IMR-90 (cell line): ENCODE measurements at regions not wholly inside any gene's neighbourhood (a gene's known extent, or its start where the extent isn't known, plus 50 kb on each side); places are given as distances from the start of the nearest gene placed in this dataset.

ENCODE experiments used
- BHLHE40 ChIP-seq: fragments of 150-350 bp; IDR thresholded peaks from 2 replicates; pipeline ENCODE4 v1.6.1; 2016; ENCODE audit warnings: mild to moderate bottlenecking, low read depth, low read length
- CEBPB ChIP-seq: IDR thresholded peaks from 2 replicates; pipeline ENCODE4 v1.6.1; 2012; ENCODE audit warnings: low read depth, low read length, improper control_type of control experiment
- CHD1 ChIP-seq: IDR thresholded peaks from 2 replicates; pipeline ENCODE4 v1.6.1; 2012; ENCODE audit warnings: low read depth, low read length, improper control_type of control experiment
- CTCF ChIP-seq: conservative IDR thresholded peaks from 2 replicates; pipeline ENCODE4 v1.5.1; 2012; ENCODE audit warnings: mild to moderate bottlenecking, low read depth, low read length, improper control_type of control experiment
- ELK1 ChIP-seq: fragments of 150-350 bp; IDR thresholded peaks from 2 replicates; pipeline ENCODE4 v1.6.1; 2016; ENCODE audit warnings: low read depth, mild to moderate bottlenecking, low read length, moderate library complexity, borderline replicate concordance
- MAFK ChIP-seq: IDR thresholded peaks from 2 replicates; pipeline ENCODE4 v1.6.1; 2012; ENCODE audit warnings: low read depth, low read length, improper control_type of control experiment
- MXI1 ChIP-seq: IDR thresholded peaks from 2 replicates; pipeline ENCODE4 v1.6.1; 2012; ENCODE audit warnings: low read depth, mild to moderate bottlenecking, low read length, moderate library complexity, borderline replicate concordance
- NFE2L2 ChIP-seq: fragments of 150-350 bp; IDR thresholded peaks from 2 replicates; pipeline ENCODE4 v1.6.1; 2016; ENCODE audit warnings: low read depth, mild to moderate bottlenecking, low read length
- POLR2A ChIP-seq: IDR thresholded peaks from 2 replicates; pipeline ENCODE4 v1.6.1; 2012; ENCODE audit warnings: mild to moderate bottlenecking, low read depth, low read length
- RAD21 ChIP-seq: IDR thresholded peaks from 2 replicates; pipeline ENCODE4 v1.6.1; 2012; ENCODE audit warnings: low read length, improper control_type of control experiment
- RCOR1 ChIP-seq: IDR thresholded peaks from 2 replicates; pipeline ENCODE4 v1.6.1; 2012; ENCODE audit warnings: mild to moderate bottlenecking, low read length, improper control_type of control experiment; ENCODE audit not compliant: insufficient replicate concordance
- RFX5 ChIP-seq: IDR thresholded peaks from 2 replicates; pipeline ENCODE4 v1.8.0; 2012; ENCODE audit warnings: low read depth, mild to moderate bottlenecking, low read length, moderate library complexity
- SMC3 ChIP-seq: fragments of 150-350 bp; IDR thresholded peaks from 2 replicates; pipeline ENCODE4 v1.6.1; 2016; ENCODE audit warnings: low read depth, mild to moderate bottlenecking, antibody characterized with exemption, low read length, moderate library complexity
- TF ChIP-seq, protein P1 (sequence below): fragments of 150-350 bp; IDR thresholded peaks from 2 replicates; pipeline ENCODE4 v1.6.1; 2017; ENCODE audit warnings: mild to moderate bottlenecking, antibody characterized with exemption, low read length, low read depth

- TF ChIP-seq POLR2A, result no peak
- TF ChIP-seq CTCF, result no peak
- TF ChIP-seq NFE2L2, result no peak
- TF ChIP-seq CEBPB, result no peak
- TF ChIP-seq BHLHE40, result no peak
- no peak for TF ChIP-seq RAD21
- no peak for TF ChIP-seq MXI1
- TF ChIP-seq ELK1, result no peak
- no peak for TF ChIP-seq MAFK
- no peak for TF ChIP-seq RCOR1
- no peak for TF ChIP-seq SMC3
- TF ChIP-seq, protein P1, sequence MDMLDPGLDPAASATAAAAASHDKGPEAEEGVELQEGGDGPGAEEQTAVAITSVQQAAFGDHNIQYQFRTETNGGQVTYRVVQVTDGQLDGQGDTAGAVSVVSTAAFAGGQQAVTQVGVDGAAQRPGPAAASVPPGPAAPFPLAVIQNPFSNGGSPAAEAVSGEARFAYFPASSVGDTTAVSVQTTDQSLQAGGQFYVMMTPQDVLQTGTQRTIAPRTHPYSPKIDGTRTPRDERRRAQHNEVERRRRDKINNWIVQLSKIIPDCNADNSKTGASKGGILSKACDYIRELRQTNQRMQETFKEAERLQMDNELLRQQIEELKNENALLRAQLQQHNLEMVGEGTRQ, result no peak
- no peak for TF ChIP-seq CHD1
- TF ChIP-seq RFX5, result no peak
These were observed 74.3 kb upstream of the FOXQ1 start for GRCh38 chr6:1237636-1238035.
